GM23248 (cell line): ENCODE measurements at regions not wholly inside any gene's neighbourhood (a gene's known extent, or its start where the extent isn't known, plus 50 kb on each side); places are given as distances from the start of the nearest gene placed in this dataset.

ENCODE experiments used
- EZH2 ChIP-seq: fragments of 200-600 bp; sonication (generic); IDR thresholded peaks from 2 replicates; pipeline ENCODE4 v1.6.1; 2018; ENCODE audit warnings: antibody characterized with exemption, mild to moderate bottlenecking; ENCODE audit not compliant: insufficient read depth, poor library complexity, severe bottlenecking
- EZH2phosphoT487 ChIP-seq: fragments of 200-600 bp; sonication (generic); IDR thresholded peaks from 2 replicates; pipeline ENCODE4 v1.6.1; 2018; ENCODE audit warnings: antibody characterized with exemption, moderate library complexity, mild to moderate bottlenecking, low read depth; ENCODE audit not compliant: insufficient read depth

DNA sequence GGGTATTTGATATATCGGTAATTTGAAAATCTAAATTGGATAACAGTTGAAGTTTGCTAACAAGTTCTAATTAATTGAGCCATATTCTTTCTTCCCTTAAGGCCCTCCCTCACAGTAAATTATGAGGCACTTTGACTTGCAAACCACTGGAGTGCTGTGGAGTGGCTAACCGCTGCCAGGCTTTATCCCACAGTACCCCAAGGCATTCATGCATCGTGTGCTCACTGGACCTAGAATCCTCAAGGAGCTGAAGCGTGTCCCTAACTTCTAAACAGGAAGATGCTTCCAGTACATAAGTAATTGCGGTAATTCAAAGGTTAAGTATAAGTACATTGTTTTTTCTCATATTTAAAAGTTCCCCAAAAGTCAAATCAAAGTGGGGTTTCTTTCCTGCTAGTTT, 499.9 kb downstream of the TFAP2A start:
- TF ChIP-seq EZH2 (no peak), EZH2phosphoT487 (no peak)
